ENCODE measurements at regions not wholly inside any gene's neighbourhood (a gene's known extent, or its start where the extent isn't known, plus 50 kb on each side); places are given as distances from the start of the nearest gene placed in this dataset.

DNA sequence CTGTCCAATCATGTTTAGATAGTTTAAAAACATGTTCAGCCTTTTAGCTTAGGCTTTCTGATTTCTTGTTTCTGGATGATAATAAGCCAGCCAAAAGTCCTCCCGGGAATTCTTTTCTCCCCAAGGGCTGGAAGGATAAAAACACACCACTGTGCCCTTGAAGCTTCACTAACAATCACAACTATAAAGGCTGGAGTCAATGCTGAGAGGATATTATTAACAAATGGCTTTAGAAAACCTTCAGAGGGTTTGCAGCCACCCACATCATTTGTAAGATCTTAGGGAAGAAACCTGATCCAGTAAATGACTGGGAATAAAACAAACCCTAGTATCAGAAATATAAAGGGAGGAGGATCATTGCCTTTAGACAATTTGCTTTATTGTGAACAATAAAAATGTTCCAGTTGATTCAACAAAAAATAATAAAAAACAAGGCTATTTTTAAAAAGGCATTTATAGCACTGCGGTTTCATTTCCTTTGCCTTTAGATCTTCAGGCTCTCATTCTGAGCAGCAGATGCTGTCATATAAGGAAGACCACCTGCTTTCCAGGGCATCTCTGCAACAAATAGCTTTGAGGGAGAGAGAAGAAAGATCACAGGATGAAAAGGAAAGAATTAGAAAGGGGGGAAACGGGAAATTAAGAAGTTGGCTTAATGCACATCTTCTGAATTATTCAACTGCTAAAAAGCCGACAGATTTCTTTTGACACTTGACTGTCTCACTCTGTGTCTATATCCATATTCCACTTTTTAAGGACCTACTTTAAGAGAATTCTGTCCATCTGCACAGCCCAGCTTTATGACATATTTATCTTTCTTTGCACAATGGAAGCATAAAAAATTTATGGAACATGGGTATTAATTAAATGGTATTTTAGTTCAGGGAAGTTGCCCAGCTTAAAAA lies 277.2 kb upstream of the SLC24A2 start:
- Histone ChIP-seq H3K36me3 (ENCODE audit: control insufficient read depth, insufficient read depth, low read length) (no peaks in the 10 kb centered on the region), H3K9me3 (ENCODE audit: control insufficient read depth, low read length) (no peaks in the 10 kb centered on the region), H3K27ac (no peak overlapping the region), H3K79me2 (no peaks in the 10 kb centered on the region), H3K4me3 (ENCODE audit: low read depth, low read length) (no peak overlapping the region), H3K4me2 (ENCODE audit: low read length) (no peak overlapping the region), H3K9ac (no peak overlapping the region), H3K4me1 (no peaks in the 10 kb centered on the region), H3K27me3 (ENCODE audit: control insufficient read depth, insufficient read depth, low read length) (no peaks in the 10 kb centered on the region), H2AFZ (no peak overlapping the region)
- TF ChIP-seq, protein P1, sequence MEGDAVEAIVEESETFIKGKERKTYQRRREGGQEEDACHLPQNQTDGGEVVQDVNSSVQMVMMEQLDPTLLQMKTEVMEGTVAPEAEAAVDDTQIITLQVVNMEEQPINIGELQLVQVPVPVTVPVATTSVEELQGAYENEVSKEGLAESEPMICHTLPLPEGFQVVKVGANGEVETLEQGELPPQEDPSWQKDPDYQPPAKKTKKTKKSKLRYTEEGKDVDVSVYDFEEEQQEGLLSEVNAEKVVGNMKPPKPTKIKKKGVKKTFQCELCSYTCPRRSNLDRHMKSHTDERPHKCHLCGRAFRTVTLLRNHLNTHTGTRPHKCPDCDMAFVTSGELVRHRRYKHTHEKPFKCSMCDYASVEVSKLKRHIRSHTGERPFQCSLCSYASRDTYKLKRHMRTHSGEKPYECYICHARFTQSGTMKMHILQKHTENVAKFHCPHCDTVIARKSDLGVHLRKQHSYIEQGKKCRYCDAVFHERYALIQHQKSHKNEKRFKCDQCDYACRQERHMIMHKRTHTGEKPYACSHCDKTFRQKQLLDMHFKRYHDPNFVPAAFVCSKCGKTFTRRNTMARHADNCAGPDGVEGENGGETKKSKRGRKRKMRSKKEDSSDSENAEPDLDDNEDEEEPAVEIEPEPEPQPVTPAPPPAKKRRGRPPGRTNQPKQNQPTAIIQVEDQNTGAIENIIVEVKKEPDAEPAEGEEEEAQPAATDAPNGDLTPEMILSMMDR (IDR thresholded peaks at IDR 0.05): no peak

DNA sequence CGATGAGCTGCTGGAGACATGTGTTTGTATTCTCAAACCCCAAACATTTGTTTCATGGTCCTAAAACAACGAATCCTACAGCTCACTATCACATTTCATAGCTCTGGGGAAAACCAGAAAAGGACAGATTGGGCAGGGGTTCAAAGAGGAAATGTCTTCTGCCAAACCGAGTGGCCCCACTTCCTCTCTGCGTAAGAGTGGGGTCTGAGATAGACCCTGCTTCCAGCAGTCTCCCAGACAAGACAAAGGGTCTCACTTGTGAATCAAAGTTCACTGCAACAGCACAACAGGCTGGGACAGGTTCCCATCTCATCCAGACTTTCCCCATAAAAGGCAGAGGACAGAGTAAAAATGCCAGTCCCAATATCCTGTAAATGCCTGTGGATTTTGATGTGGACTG lies 276.2 kb upstream of the SLC24A2 start:
- no peak overlapping the region for H2AFZ ChIP-seq
- no peaks in the 10 kb centered on the region for H3K36me3 ChIP-seq (ENCODE audit: control insufficient read depth, insufficient read depth, low read length)
- no peak overlapping the region for H3K9ac ChIP-seq
- no peak overlapping the region for H3K4me3 ChIP-seq (ENCODE audit: low read depth, low read length)
- H3K79me2 ChIP-seq: no peaks in the 10 kb centered on the region
- no peaks in the 10 kb centered on the region for H3K27me3 ChIP-seq (ENCODE audit: control insufficient read depth, insufficient read depth, low read length)
- H3K4me2 ChIP-seq (ENCODE audit: low read length): no peak overlapping the region
- H3K9me3 ChIP-seq (ENCODE audit: control insufficient read depth, low read length): no peaks in the 10 kb centered on the region
- no peaks in the 10 kb centered on the region for H3K4me1 ChIP-seq
- TF ChIP-seq, protein P1 (IDR thresholded peaks at IDR 0.05): no peak
- H3K27ac ChIP-seq: no peak overlapping the region

DNA sequence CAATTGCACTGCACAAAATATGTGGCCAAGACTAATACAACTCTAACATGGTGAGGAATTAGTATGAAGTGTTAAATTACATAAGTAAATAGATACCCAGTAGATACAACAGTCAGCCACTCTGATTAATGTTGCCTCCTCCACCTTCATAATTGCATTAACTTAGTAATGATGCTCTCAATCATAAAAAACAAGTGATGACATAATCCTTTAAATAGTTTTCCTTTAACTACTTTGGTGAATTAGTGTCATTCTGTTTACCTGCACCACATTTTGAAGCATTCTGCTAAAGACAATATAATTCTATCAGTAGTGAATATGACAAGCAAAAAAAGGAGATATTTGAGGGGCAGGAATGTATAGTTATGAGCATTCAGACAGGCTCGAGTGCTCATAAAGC lies 265.9 kb upstream of the SLC24A2 start:
- no peaks in the 10 kb centered on the region for H3K79me2 ChIP-seq
- H3K4me2 ChIP-seq (ENCODE audit: low read length): no peak overlapping the region
- H3K9ac ChIP-seq: no peak overlapping the region
- no peak overlapping the region for H3K4me3 ChIP-seq (ENCODE audit: low read depth, low read length)
- TF ChIP-seq, protein P1 (IDR thresholded peaks at IDR 0.05): no peak
- H3K27me3 ChIP-seq (ENCODE audit: control insufficient read depth, insufficient read depth, low read length): no peaks in the 10 kb centered on the region
- no peaks in the 10 kb centered on the region for H3K4me1 ChIP-seq
- H3K36me3 ChIP-seq (ENCODE audit: control insufficient read depth, insufficient read depth, low read length): no peaks in the 10 kb centered on the region
- no peak overlapping the region for H2AFZ ChIP-seq
- H3K27ac ChIP-seq: no peak overlapping the region
- no peaks in the 10 kb centered on the region for H3K9me3 ChIP-seq (ENCODE audit: control insufficient read depth, low read length)

DNA sequence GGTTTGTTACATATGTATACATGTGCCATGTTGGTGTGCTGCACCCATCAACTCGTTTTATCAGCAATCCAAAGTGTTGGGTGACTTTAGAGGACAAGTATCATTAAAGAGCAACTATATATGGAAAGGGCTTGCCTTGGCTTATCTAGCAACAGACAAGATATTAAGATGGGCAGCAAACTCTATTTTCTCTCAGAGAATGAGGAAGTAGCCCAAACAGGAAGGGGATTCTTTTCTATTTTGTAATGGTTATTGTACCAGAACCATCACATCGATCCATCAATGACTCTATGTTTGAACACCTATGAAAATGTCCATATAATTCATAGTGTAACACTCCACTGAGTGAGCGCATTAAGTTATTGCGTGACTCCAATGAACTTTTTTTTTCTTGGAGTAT lies 260.1 kb upstream of the SLC24A2 start:
- TF ChIP-seq, protein P1 (IDR thresholded peaks at IDR 0.05): no peak

DNA sequence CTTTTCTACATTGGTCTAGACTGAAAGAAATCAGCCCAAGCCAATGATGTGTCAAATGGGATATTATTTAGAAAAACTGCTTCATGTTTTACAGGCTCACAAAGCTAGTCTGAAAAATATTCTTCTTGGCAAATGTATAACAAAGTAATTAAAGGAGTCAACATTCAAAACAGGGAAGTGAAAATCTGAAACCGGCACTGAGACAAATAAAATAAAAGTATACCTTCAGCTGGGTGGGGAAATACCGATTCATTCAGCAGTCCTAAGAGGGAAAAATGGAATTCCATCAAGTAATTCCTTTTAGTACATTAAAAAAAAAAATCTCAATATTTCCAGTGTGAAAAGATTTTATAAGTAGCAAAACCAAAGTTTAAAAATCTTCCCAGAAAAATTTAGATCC lies 259.6 kb upstream of the SLC24A2 start:
- no peaks in the 10 kb centered on the region for H3K9me3 ChIP-seq (ENCODE audit: control insufficient read depth, low read length)
- H3K79me2 ChIP-seq: no peaks in the 10 kb centered on the region
- no peak overlapping the region for H3K27ac ChIP-seq
- no peaks in the 10 kb centered on the region for H3K27me3 ChIP-seq (ENCODE audit: control insufficient read depth, insufficient read depth, low read length)
- no peaks in the 10 kb centered on the region for H3K4me1 ChIP-seq
- H3K4me3 ChIP-seq (ENCODE audit: low read depth, low read length): no peak overlapping the region
- no peak overlapping the region for H3K9ac ChIP-seq
- H3K4me2 ChIP-seq (ENCODE audit: low read length): no peak overlapping the region
- no peaks in the 10 kb centered on the region for H3K36me3 ChIP-seq (ENCODE audit: control insufficient read depth, insufficient read depth, low read length)
- H2AFZ ChIP-seq: no peak overlapping the region
- TF ChIP-seq, protein P1 (IDR thresholded peaks at IDR 0.05): no peak

More for the DNA sequence above, 260.1 kb upstream of the SLC24A2 start:
- Histone ChIP-seq H3K4me1 (no peaks in the 10 kb centered on the region), H3K9me3 (ENCODE audit: control insufficient read depth, low read length) (no peaks in the 10 kb centered on the region), H3K27ac (no peak overlapping the region), H3K79me2 (no peaks in the 10 kb centered on the region), H2AFZ (no peak overlapping the region), H3K27me3 (ENCODE audit: control insufficient read depth, insufficient read depth, low read length) (no peaks in the 10 kb centered on the region), H3K9ac (no peak overlapping the region), H3K36me3 (ENCODE audit: control insufficient read depth, insufficient read depth, low read length) (no peaks in the 10 kb centered on the region), H3K4me3 (ENCODE audit: low read depth, low read length) (no peak overlapping the region), H3K4me2 (ENCODE audit: low read length) (no peak overlapping the region)
